ENCODE measurements at regions not wholly inside any gene's neighbourhood (a gene's known extent, or its start where the extent isn't known, plus 50 kb on each side); places are given as distances from the start of the nearest gene placed in this dataset.

GRCh38 chr17:79482727-79483521 lies 127.9 kb downstream of the RBFOX3 start:
- Histone ChIP-seq H3K4me1 (ENCODE audit: control insufficient read depth, insufficient read depth, low read length, poor library complexity, severe bottlenecking) (peaks cover 5% of the 10 kb centered on the region), H3K36me3 (ENCODE audit: control insufficient read depth, insufficient read depth, low read length) (no peaks in the 10 kb centered on the region), H3K4me3 (ENCODE audit: extremely low read depth, insufficient read depth, low read length, poor library complexity, severe bottlenecking) (no peak overlapping the region), H3K27ac (ENCODE audit: low read depth, low read length, severe bottlenecking) (no peak overlapping the region), H3K9me3 (ENCODE audit: control insufficient read depth, low read length) (no peaks in the 10 kb centered on the region)
- whole genome bisulfite sequencing, 2 experiments (ENCODE audit: insufficient coverage in 2 of 2) = 16 to 29% methylated on average over 14 to 16 of the region's 17 CpGs

- H3K4me1 ChIP-seq (ENCODE audit: control insufficient read depth, insufficient read depth, low read length, poor library complexity, severe bottlenecking) = peaks cover 5% of the 10 kb centered on the region
- H3K9me3 ChIP-seq (ENCODE audit: control insufficient read depth, low read length) = no peaks in the 10 kb centered on the region
- no peaks in the 10 kb centered on the region for H3K36me3 ChIP-seq (ENCODE audit: control insufficient read depth, insufficient read depth, low read length)
- no peak overlapping the region for H3K4me3 ChIP-seq (ENCODE audit: extremely low read depth, insufficient read depth, low read length, poor library complexity, severe bottlenecking)
- WGBS, 2 experiments (ENCODE audit: insufficient coverage in 2 of 2) = 88 to 92% methylated on average over 2 to 8 of the region's 10 CpGs
- no peak overlapping the region for H3K27ac ChIP-seq (ENCODE audit: low read depth, low read length, severe bottlenecking)
Measured at GRCh38 chr17:79479876-79480275, 131.0 kb downstream of the RBFOX3 start.

- no peaks in the 10 kb centered on the region for H3K36me3 ChIP-seq (ENCODE audit: control insufficient read depth, insufficient read depth, low read length)
- H3K4me1 ChIP-seq (ENCODE audit: control insufficient read depth, insufficient read depth, low read length, poor library complexity, severe bottlenecking) = peaks cover 5% of the 10 kb centered on the region
- H3K9me3 ChIP-seq (ENCODE audit: control insufficient read depth, low read length) = no peaks in the 10 kb centered on the region
- WGBS, 2 experiments (ENCODE audit: insufficient coverage in 2 of 2) = 78 to 81% methylated on average over 8 of the region's 9 CpGs
- no peak overlapping the region for H3K27ac ChIP-seq (ENCODE audit: low read depth, low read length, severe bottlenecking)
- no peak overlapping the region for H3K4me3 ChIP-seq (ENCODE audit: extremely low read depth, insufficient read depth, low read length, poor library complexity, severe bottlenecking)
Measured at GRCh38 chr17:79478841-79479240, 132.0 kb downstream of the RBFOX3 start.

- Histone ChIP-seq H3K4me3 (ENCODE audit: extremely low read depth, insufficient read depth, low read length, poor library complexity, severe bottlenecking) (no peak overlapping the region), H3K27ac (ENCODE audit: low read depth, low read length, severe bottlenecking) (no peak overlapping the region), H3K36me3 (ENCODE audit: control insufficient read depth, insufficient read depth, low read length) (no peaks in the 10 kb centered on the region), H3K4me1 (ENCODE audit: control insufficient read depth, insufficient read depth, low read length, poor library complexity, severe bottlenecking) (peaks cover 5% of the 10 kb centered on the region), H3K9me3 (ENCODE audit: control insufficient read depth, low read length) (no peaks in the 10 kb centered on the region)
- WGBS, 2 experiments (ENCODE audit: insufficient coverage in 2 of 2) = 93% methylated on average over 21 to 22 of the region's 22 CpGs
Measured at GRCh38 chr17:79478051-79478461, 132.8 kb downstream of the RBFOX3 start.

GRCh38 chr17:79476074-79476652 lies 134.7 kb downstream of the RBFOX3 start:
- H3K36me3 ChIP-seq (ENCODE audit: control insufficient read depth, insufficient read depth, low read length) = no peaks in the 10 kb centered on the region
- no peak overlapping the region for H3K27ac ChIP-seq (ENCODE audit: low read depth, low read length, severe bottlenecking)
- H3K4me3 ChIP-seq (ENCODE audit: extremely low read depth, insufficient read depth, low read length, poor library complexity, severe bottlenecking) = no peak overlapping the region
- no peaks in the 10 kb centered on the region for H3K4me1 ChIP-seq (ENCODE audit: control insufficient read depth, insufficient read depth, low read length, poor library complexity, severe bottlenecking)
- no peaks in the 10 kb centered on the region for H3K9me3 ChIP-seq (ENCODE audit: control insufficient read depth, low read length)
- 58 to 60% methylated on average over 12 to 13 of the region's 13 CpGs for WGBS, 2 experiments (ENCODE audit: insufficient coverage in 2 of 2)

- Histone ChIP-seq H3K4me1 (ENCODE audit: control insufficient read depth, insufficient read depth, low read length, poor library complexity, severe bottlenecking) (no peaks in the 10 kb centered on the region), H3K9me3 (ENCODE audit: control insufficient read depth, low read length) (no peaks in the 10 kb centered on the region), H3K4me3 (ENCODE audit: extremely low read depth, insufficient read depth, low read length, poor library complexity, severe bottlenecking) (no peak overlapping the region), H3K36me3 (ENCODE audit: control insufficient read depth, insufficient read depth, low read length) (no peaks in the 10 kb centered on the region), H3K27ac (ENCODE audit: low read depth, low read length, severe bottlenecking) (no peak overlapping the region)
- 82 to 83% methylated on average over 7 to 12 of the region's 12 CpGs for WGBS, 2 experiments (ENCODE audit: insufficient coverage in 2 of 2)
Measured at GRCh38 chr17:79473876-79474440, 136.9 kb downstream of the RBFOX3 start.

- Histone ChIP-seq H3K27ac (ENCODE audit: low read depth, low read length, severe bottlenecking) (no peak overlapping the region), H3K36me3 (ENCODE audit: control insufficient read depth, insufficient read depth, low read length) (no peaks in the 10 kb centered on the region)
- 80 to 87% methylated on average over 8 to 12 of the region's 14 CpGs for WGBS, 2 experiments (ENCODE audit: insufficient coverage in 2 of 2)
Measured at GRCh38 chr17:79473111-79473875, 137.6 kb downstream of the RBFOX3 start.

GRCh38 chr17:79470754-79471153 lies 140.1 kb downstream of the RBFOX3 start:
- Histone ChIP-seq H3K36me3 (ENCODE audit: control insufficient read depth, insufficient read depth, low read length) (no peaks in the 10 kb centered on the region), H3K4me3 (ENCODE audit: extremely low read depth, insufficient read depth, low read length, poor library complexity, severe bottlenecking) (no peak overlapping the region), H3K27ac (ENCODE audit: low read depth, low read length, severe bottlenecking) (no peak overlapping the region), H3K4me1 (ENCODE audit: control insufficient read depth, insufficient read depth, low read length, poor library complexity, severe bottlenecking) (no peaks in the 10 kb centered on the region), H3K9me3 (ENCODE audit: control insufficient read depth, low read length) (no peaks in the 10 kb centered on the region)
- 83 to 100% methylated on average over 3 to 4 of the region's 4 CpGs for WGBS, 2 experiments (ENCODE audit: insufficient coverage in 2 of 2)

More at GRCh38 chr17:79473111-79473875, 137.6 kb downstream of the RBFOX3 start:
- Histone ChIP-seq H3K4me1 (ENCODE audit: control insufficient read depth, insufficient read depth, low read length, poor library complexity, severe bottlenecking) (no peaks in the 10 kb centered on the region), H3K9me3 (ENCODE audit: control insufficient read depth, low read length) (no peaks in the 10 kb centered on the region), H3K4me3 (ENCODE audit: extremely low read depth, insufficient read depth, low read length, poor library complexity, severe bottlenecking) (no peak overlapping the region)

GRCh38 chr17:79469646-79470045 lies 141.2 kb downstream of the RBFOX3 start:
- Histone ChIP-seq H3K9me3 (ENCODE audit: control insufficient read depth, low read length) (no peaks in the 10 kb centered on the region), H3K36me3 (ENCODE audit: control insufficient read depth, insufficient read depth, low read length) (no peaks in the 10 kb centered on the region), H3K27ac (ENCODE audit: low read depth, low read length, severe bottlenecking) (no peak overlapping the region), H3K4me3 (ENCODE audit: extremely low read depth, insufficient read depth, low read length, poor library complexity, severe bottlenecking) (no peak overlapping the region), H3K4me1 (ENCODE audit: control insufficient read depth, insufficient read depth, low read length, poor library complexity, severe bottlenecking) (no peaks in the 10 kb centered on the region)
- 86 to 89% methylated on average over 9 to 10 of the region's 13 CpGs for WGBS, 2 experiments (ENCODE audit: insufficient coverage in 2 of 2)

- no peaks in the 10 kb centered on the region for H3K9me3 ChIP-seq (ENCODE audit: control insufficient read depth, low read length)
- H3K4me3 ChIP-seq (ENCODE audit: extremely low read depth, insufficient read depth, low read length, poor library complexity, severe bottlenecking) = no peak overlapping the region
- no peak overlapping the region for H3K27ac ChIP-seq (ENCODE audit: low read depth, low read length, severe bottlenecking)
- H3K36me3 ChIP-seq (ENCODE audit: control insufficient read depth, insufficient read depth, low read length) = no peaks in the 10 kb centered on the region
- H3K4me1 ChIP-seq (ENCODE audit: control insufficient read depth, insufficient read depth, low read length, poor library complexity, severe bottlenecking) = no peaks in the 10 kb centered on the region
- 85% methylated on average over 4 to 5 of the region's 5 CpGs for WGBS, 2 experiments (ENCODE audit: insufficient coverage in 2 of 2)
Measured at GRCh38 chr17:79468183-79468944, 142.5 kb downstream of the RBFOX3 start.

Data from mesodermal cell (in vitro differentiated cells).